ENCODE measurements at regions not wholly inside any gene's neighbourhood (a gene's known extent, or its start where the extent isn't known, plus 50 kb on each side); places are given as distances from the start of the nearest gene placed in this dataset.

DNA sequence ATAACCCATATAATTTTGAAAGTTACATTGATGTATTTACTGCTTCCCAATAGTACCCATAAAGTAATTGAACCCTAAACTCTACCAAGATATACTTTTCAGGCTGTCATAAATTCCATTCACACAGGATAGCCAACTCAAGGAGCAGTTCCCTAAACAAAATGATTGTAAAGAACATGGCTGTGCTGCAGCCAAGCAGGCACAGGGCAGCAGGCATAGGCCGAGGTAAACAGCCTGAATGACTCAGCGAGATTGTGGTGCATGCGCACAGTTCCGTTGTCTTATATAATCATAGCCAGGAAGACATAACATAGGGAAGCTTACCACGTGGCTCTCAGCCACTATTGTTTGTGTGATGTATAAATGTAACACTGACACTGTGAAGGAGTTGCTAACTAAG is 344.9 kb downstream of the FSCB start:
- TF ChIP-seq, protein P1, sequence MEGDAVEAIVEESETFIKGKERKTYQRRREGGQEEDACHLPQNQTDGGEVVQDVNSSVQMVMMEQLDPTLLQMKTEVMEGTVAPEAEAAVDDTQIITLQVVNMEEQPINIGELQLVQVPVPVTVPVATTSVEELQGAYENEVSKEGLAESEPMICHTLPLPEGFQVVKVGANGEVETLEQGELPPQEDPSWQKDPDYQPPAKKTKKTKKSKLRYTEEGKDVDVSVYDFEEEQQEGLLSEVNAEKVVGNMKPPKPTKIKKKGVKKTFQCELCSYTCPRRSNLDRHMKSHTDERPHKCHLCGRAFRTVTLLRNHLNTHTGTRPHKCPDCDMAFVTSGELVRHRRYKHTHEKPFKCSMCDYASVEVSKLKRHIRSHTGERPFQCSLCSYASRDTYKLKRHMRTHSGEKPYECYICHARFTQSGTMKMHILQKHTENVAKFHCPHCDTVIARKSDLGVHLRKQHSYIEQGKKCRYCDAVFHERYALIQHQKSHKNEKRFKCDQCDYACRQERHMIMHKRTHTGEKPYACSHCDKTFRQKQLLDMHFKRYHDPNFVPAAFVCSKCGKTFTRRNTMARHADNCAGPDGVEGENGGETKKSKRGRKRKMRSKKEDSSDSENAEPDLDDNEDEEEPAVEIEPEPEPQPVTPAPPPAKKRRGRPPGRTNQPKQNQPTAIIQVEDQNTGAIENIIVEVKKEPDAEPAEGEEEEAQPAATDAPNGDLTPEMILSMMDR (IDR thresholded peaks at IDR 0.05), result no peak
- no peak for TF ChIP-seq POLR2A (IDR thresholded peaks at IDR 0.05)

Data from lower leg skin (tissue), 3 donors.